GM21737 (cell line): ENCODE measurements at regions not wholly inside any gene's neighbourhood (a gene's known extent, or its start where the extent isn't known, plus 50 kb on each side); places are given as distances from the start of the nearest gene placed in this dataset.
"Not testable (repeated sequence)": the region's sequence is repeated elsewhere in the genome, so short reads cannot be mapped to it uniquely, and the experiment has no call there.

Experiments
- ATAC-seq: cut with Tn5 transposase; IDR thresholded peaks from one replicate; pipeline ENCODE4 v1.9.1; 2021; ENCODE audit warnings: mild to moderate bottlenecking, moderate library complexity; ENCODE audit not compliant: unreplicated experiment

DNA sequence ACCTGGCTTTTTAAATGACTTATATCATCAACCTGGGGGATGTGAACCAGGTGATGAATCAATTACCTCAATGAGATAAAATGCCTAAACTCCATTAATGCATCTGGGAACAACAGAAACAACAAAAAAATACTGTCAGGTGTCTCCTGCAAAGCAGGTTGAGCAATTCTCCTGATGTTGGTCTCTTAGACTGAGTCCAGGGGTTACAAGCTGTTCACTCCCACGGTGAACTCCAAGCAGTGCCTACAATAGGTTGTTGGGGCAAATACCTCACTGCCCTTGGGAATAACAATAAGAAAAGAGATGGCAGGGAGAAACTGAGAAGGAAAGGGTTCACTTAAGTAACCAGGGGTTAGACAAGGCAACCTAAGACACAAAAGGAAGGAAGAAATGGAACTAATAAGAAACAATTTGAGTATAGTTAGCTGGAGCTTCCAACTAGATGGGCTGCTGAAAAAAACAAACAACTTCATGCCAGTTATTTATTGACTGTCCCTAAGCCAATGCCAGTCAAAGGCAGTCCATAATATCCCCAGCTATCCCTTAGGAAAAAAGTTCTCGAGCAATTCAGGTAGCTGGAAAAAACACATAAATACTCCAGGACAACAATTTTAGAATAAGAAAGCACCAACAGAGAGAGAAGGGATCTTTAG, 97.6 kb upstream of the MAGI3 start:
- no peak for ATAC-seq

DNA sequence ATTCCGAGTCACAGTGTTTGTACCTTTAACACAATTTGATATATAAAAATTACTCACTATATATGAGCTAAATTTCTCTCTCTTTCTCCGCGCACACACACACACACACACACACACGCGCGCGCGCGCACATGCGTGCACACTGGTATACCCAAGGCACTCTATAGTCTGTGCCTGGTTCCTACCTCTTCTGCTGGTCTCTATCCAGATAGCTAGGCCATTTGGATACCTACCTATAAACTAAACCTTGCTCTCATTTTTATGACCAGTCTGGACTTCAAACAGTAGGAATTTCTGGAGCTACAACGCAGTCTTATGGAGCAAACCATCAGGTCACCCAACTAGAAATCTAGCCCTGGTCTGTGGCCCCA, 97.1 kb upstream of the MAGI3 start:
- no peak for ATAC-seq

DNA sequence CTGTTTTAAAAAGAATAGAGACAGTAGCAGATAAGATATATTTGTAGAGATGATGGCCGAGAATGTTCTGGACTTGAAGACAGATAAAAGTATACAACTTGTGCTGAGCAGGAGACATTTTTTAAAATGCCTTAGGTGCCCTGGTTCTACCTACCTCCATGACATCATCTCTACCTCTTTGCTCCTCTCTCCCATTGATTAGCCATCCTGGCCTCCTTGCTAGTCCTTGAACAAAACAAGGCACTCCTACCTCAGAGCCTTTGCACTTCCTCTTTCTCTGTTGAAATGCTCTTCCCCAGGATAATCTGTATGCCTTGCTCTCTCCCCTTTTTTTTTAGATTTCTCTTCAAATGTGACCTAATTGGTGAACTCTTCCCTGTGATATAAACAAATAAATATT, 92.6 kb upstream of the MAGI3 start:
- no peak for ATAC-seq

DNA sequence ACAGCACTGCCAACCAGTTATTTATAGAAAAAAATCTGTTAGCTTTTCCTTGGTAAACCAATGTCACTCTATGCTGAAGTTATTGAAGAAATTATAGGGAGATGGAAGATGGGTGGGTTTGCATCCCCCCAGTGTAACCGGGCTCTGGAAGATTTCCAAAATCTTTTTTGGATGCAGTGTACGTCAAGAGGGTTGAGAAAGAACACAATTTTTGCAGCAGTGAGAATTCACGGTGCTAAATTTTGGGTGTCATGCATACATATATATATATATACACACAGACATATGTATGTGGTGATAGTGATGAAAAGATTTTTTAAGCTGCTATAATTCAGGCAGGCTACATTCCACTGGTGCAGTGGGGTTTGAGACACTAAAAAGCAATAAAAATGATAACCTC, 91.4 kb upstream of the MAGI3 start:
- ATAC-seq = no peak

- ATAC-seq = no peak
Observed at GRCh38 chr1:113302636-113303035, 87.7 kb upstream of the MAGI3 start.

- ATAC-seq = no peak
Observed at GRCh38 chr1:113303267-113303666, 87.0 kb upstream of the MAGI3 start.

DNA sequence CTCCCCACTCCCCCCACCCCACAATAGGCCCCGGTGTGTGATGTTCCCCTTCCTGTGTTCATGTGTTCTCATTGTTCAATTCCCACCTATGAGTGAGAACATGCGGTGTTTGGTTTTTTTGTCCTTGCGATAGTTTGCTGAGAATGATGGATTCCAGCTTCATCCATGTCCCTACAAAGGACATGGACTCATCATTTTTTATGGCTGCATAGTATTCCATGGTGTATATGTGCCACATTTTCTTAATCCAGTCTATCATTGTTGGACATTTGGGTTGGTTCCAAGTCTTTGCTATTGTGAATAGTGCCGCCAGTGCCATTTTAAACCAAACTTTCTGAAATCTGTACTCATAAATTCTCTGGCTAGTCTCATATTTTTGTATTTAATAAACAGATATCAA, 85.3 kb upstream of the MAGI3 start:
- not testable (repeated sequence) for ATAC-seq

GRCh38 chr1:113307771-113308445, 82.4 kb upstream of the MAGI3 start:
- ATAC-seq = no peak

- ATAC-seq = not testable (repeated sequence)
Observed at GRCh38 chr1:113312651-113313050, 77.7 kb upstream of the MAGI3 start.

GRCh38 chr1:113314600-113314999, 75.7 kb upstream of the MAGI3 start:
- no peak for ATAC-seq

DNA sequence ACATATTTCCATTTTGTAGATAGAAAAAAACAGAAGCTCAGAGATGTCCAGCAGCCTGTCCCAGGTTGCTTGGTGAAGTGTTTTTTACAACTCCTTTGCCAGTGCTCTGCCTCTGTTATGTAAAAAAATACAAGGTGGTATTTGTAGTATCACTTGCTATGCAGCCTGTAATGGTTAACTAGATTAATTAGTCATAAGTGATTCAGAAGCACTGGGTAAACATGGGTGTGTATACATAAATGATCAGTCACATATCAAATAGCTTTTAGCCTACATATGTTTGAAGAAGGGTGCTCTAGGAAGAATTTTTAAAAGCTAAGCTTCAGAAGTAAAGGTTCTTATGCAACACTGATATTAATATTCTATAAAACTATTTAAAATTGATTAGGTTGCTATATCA, 70.0 kb upstream of the MAGI3 start:
- ATAC-seq = no peak

DNA sequence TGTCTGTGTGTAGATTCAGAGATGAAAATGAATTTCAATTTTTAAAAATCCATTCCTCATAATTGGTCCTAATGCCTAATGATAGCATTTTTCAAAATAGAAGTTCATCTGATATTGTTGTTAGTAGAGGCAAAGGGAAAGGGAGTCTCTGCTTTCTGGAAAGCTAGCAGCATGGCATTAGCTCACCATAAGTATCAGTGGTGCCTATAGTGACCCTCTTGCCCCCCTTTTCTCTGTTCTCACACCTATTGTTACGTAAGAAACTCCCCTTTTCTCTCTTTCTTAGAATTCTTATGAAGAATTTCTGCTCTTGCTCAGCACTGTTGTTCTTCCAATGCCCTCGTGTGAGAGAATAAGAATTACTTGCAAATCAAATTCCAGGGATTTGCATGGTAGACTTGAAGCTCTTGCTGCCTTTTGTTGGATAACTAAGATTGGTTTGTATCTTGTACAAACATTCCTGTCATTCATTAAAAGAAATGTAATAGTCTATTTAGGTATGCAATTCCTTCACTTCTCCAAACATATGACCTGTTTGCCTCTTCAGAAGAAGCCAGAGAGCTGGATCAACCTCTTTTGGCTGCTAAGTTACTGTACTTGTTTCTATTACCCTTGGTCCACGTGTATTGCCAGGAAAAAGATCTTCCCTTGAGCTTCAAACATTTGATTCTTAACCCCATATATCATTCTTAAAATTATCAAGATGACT, 69.2 kb upstream of the MAGI3 start:
- no peak for ATAC-seq

GRCh38 chr1:113321771-113322387, 68.4 kb upstream of the MAGI3 start:
- ATAC-seq = no peak

DNA sequence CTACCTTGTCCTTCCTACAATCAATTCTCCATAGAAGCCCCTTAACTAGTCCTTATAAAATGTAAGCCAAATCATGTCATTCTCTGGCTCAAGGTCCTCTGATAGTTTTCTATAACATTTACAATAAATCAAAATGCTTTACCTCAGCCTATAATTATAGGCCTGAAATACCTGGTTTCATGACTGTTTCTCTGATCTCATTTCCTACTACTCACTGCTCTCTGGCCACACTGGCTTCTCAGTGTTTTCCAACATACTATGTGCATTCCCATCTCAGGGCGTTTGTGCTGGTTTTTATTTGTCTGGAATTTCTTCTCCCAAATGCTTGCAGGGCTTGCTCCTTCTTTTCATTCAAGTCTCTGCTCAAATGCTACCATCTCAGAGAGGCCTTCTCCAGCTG, 67.9 kb upstream of the MAGI3 start:
- no peak for ATAC-seq

GRCh38 chr1:113325022-113325421, 65.3 kb upstream of the MAGI3 start:
- no peak for ATAC-seq

DNA sequence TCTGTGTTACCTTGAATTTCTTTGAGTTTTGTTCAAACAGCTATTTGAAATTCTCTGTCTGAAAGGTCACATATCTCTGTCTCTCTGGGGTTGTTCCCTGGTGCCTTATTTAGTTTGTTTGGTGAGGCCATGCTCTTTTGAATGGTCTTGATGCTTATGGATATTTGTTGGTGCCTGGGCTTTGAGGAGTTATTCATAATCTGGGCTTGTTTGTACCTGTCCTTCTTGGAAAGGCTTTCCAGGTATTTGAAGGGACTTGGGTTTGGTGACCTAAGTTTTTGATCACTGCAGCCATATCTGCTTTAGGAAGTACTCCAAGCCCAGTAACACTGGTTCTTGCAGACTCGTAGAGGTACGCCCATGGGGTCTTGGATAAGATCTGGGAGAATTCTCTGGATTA, 63.3 kb upstream of the MAGI3 start:
- ATAC-seq = no peak

- ATAC-seq = no peak
Observed at GRCh38 chr1:113333056-113333455, 57.3 kb upstream of the MAGI3 start.

- no peak for ATAC-seq
Observed at GRCh38 chr1:113340038-113340437, 50.3 kb upstream of the MAGI3 start.
